ENCODE measurements at regions not wholly inside any gene's neighbourhood (a gene's known extent, or its start where the extent isn't known, plus 50 kb on each side); places are given as distances from the start of the nearest gene placed in this dataset.
A peak's percentile ranks its signal among the peaks of the same experiment; 100 is the strongest.
"Not testable (repeated sequence)": the region's sequence is repeated elsewhere in the genome, so short reads cannot be mapped to it uniquely, and the experiment has no call there.

DNA sequence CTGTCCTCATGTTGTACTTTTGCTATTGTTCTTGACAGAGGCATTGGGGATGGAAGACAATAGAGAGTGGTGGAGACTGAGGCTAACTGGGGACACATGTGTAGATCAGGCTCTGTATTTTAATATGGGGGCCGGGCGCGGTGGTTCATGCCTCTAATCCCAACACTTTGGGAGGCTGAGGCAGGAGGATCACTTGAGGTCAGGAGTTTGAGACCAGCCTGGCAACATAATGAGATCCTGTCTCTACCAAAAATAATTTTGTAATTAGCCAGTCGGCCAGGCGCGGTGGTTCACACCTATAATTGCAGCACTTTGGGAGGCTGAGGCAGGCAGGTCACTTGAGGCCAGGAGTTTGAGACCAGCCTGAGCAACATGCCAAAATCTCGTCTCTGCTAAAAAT lies 72.5 kb upstream of the FOXK1 start:
- H3K4me1 Mint-ChIP-seq (ENCODE audit: low read depth) = peaks cover 13% of the 10 kb centered on the region
- H3K27me3 Mint-ChIP-seq (ENCODE audit: low read depth); H3K9me3 Mint-ChIP-seq; H3K4me3 Mint-ChIP-seq; H3K27ac Mint-ChIP-seq; intact Hi-C loops (cut with micrococcal nuclease); H3K36me3 Mint-ChIP-seq (ENCODE audit: low read depth); DNase-seq: not testable (repeated sequence)
- CTCF ChIA-PET = interaction anchor here (1.0 kb wide), 1 partner anchor 145 kb away, joined by 5 read pairs; no protein-coding TSS in a partner anchor

DNA sequence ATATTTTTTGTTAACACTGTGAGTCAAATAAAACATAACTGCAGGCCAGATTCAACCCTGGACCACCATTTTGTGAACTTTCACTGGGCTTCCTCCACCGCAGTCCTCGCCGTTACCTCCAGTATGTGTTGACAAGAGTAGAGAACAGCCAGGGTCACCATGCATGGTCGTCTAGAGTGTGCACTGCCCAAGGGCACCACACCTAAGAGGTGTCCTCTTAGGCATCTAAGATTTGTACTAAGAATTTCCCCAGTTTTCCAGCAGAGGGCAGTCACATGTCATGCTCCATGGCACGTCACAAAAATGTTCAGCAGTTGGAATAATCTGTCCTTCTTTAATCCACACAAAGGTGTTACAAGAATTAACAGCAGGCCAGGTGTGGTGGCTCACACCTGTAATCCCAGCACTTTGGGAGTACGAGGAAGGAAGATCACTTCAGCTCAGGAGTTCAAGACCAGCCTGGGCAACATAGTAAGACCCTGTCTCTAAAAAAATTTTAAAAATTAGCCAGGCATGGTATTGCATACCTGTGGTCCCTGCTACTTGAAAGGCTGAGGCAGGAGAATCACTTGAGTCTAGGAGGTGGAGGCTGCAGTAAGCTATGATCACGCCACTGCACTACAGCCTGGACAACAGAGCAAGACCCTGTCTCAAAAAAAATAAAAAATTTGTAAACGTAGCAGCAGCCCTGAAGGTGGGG lies 71.2 kb upstream of the FOXK1 start:
- CTCF ChIA-PET = interaction anchor here (0.7 to 2.8 kb wide), 4 partner anchors 142 to 474 kb away, joined by 3 to 18 read pairs (median 6); no protein-coding TSS in a partner anchor
- Mint-ChIP-seq H3K27ac (no peak overlapping the region), H3K4me3 (no peak overlapping the region), H3K27me3 (ENCODE audit: low read depth) (no peaks in the 10 kb centered on the region), H3K4me1 (ENCODE audit: low read depth) (peaks cover 13% of the 10 kb centered on the region), H3K36me3 (ENCODE audit: low read depth) (no peaks in the 10 kb centered on the region), H3K9me3 (no peaks in the 10 kb centered on the region)
- DNase-seq = peak; percentile 71
- intact Hi-C loops (cut with micrococcal nuclease) = loop anchor here (1.0 to 2.0 kb wide), 3 partner anchors 22 to 143 kb away; no protein-coding TSS in a partner anchor

DNA sequence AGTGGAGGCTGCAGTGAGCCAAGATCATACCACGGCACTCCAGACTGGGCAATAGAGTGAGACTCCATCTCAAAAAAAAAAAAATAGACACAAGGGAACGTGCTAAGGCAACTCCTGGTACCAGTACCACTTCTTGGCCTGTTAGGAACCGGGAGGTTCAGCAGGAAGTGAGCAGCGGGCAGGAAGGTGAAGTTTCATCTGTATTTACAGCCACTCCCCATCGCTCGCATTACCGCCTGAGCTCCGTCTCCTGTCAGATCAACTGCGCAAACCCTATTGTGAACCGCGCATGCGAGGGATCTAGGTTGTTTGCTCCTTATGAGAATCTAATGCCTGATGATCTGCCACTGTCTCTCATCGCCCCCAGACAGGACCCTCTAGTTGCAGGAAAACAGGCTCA lies 69.9 kb upstream of the FOXK1 start:
- Mint-ChIP-seq H3K27me3 (ENCODE audit: low read depth) (no peaks in the 10 kb centered on the region), H3K9me3 (no peaks in the 10 kb centered on the region), H3K4me1 (ENCODE audit: low read depth) (peaks cover 13% of the 10 kb centered on the region), H3K36me3 (ENCODE audit: low read depth) (no peaks in the 10 kb centered on the region), H3K27ac (no peak overlapping the region), H3K4me3 (no peak overlapping the region)
- intact Hi-C loops (cut with micrococcal nuclease) = no loop called here
- CTCF ChIA-PET = interaction anchor here (0.7 to 2.8 kb wide), 3 partner anchors 29 to 164 kb away, joined by 3 to 18 read pairs (median 4); no protein-coding TSS in a partner anchor
- no peak for DNase-seq

DNA sequence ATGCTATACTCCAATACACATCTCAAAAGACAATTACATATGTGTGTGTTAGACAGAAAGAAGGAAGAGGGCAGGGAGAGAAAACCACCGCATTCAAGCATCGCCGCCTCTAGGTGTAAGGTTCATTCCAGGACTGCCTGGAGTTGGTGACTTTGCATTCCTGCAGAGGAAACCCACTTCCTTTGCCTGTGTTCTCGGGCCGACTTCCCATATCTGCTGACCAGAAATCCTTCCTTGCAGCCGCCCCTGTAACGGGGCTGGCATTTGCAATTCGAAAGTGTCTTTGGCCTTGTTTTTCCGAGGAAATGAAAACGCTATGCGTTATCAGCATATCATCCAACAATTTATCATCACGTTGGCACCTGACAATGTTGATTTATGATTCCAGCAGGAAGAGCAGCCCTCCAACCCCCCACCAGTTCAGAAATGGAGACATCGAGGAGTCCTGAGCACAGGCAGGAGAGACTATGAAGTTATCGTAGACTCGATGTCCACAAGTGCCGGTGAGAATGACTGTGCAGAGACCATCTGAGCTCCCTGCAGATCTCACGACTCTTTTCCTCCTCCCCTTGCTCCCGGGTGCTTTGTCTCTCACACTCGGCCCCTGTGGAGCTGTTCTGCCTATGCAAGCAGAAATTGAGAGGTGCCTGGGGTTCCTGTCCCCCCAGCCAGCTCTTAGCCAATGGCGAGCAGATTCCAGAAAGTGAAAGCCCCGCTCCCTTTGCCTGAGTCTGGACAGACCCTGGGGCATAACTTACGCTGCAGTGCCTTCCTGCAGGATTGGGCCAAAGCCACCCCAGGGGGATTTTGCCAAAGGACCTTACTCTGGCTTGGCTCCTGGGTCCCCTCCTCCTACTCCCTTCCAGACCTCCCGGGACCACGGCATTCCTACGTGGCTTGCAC lies 68.9 kb upstream of the FOXK1 start:
- Mint-ChIP-seq H3K4me3 (peak overlapping the region; percentile 32), H3K4me1 (ENCODE audit: low read depth) (peaks cover 13% of the 10 kb centered on the region), H3K9me3 (no peaks in the 10 kb centered on the region), H3K27me3 (ENCODE audit: low read depth) (no peaks in the 10 kb centered on the region), H3K36me3 (ENCODE audit: low read depth) (no peaks in the 10 kb centered on the region), H3K27ac (no peak overlapping the region)
- no peak for DNase-seq
- CTCF ChIA-PET = interaction anchor here (0.6 to 2.8 kb wide), 2 partner anchors 140 to 156 kb away, joined by 4 to 18 read pairs; no protein-coding TSS in a partner anchor
- intact Hi-C loops (cut with micrococcal nuclease) = no loop called here

DNA sequence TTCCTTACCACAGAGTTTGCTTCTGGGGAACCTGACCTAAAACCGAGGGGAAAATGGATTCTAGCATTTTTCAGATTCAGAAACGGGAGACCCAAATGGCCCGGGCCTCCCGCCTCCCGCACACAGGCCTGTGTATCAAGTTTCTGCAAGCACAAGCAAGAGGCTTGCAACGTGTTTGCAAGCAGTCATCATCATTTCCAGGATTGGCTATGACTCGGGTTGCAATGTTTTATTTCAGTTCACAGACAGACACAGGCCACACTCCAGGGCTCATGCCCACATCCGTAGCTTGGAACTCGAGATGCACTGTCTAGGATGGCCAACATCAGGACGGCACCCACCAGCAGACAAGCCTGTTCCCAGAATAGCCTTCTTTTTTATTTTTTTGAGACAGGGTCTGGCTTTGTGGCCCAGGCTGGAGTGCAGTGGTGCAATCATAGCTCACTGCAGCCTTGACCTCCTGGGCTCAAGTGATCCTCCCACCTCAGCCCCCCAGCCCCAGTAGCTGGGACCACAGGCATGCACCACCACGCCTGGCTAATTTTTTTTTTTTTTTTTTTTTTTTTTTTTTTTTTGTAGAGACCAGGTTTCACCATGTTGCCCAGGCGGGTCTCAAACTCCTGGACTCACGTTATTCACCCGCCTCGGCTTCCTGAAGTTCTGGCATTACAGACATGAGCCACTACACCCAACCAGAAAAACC lies 68.1 kb upstream of the FOXK1 start:
- DNase-seq = no peak
- no peaks in the 10 kb centered on the region for H3K9me3 Mint-ChIP-seq
- H3K27me3 Mint-ChIP-seq (ENCODE audit: low read depth) = no peaks in the 10 kb centered on the region
- intact Hi-C loops (cut with micrococcal nuclease) = no loop called here
- H3K4me3 Mint-ChIP-seq = no peak overlapping the region
- no peaks in the 10 kb centered on the region for H3K36me3 Mint-ChIP-seq (ENCODE audit: low read depth)
- CTCF ChIA-PET = no interaction called here
- peaks cover 16% of the 10 kb centered on the region for H3K4me1 Mint-ChIP-seq (ENCODE audit: low read depth)
- H3K27ac Mint-ChIP-seq = no peak overlapping the region

DNA sequence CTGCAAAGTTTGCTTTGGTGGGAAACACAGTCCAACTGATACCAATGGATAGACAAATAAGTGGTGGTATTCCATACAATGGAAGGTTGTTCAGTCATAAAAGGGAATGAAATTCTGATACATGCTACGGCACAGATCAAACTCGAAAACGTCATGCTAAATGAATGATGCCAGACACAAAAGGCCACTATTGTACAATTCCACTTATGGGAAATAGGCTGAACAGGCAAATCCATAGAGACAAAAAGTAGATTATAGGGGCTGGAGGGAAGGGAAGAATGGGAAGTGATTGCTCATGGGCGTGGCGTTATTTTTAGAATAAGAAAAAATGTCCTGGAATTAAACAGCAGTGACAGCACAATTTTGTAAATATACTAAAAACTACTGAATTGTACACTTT lies 66.0 kb upstream of the FOXK1 start:
- no peaks in the 10 kb centered on the region for H3K36me3 Mint-ChIP-seq (ENCODE audit: low read depth)
- CTCF ChIA-PET = no interaction called here
- no peaks in the 10 kb centered on the region for H3K9me3 Mint-ChIP-seq
- H3K4me1 Mint-ChIP-seq (ENCODE audit: low read depth) = peaks cover 32% of the 10 kb centered on the region
- H3K4me3 Mint-ChIP-seq = no peak overlapping the region
- intact Hi-C loops (cut with micrococcal nuclease) = no loop called here
- H3K27ac Mint-ChIP-seq = no peak overlapping the region
- no peaks in the 10 kb centered on the region for H3K27me3 Mint-ChIP-seq (ENCODE audit: low read depth)
- no peak for DNase-seq

- Mint-ChIP-seq H3K27me3 (ENCODE audit: low read depth) (no peaks in the 10 kb centered on the region), H3K27ac (no peak overlapping the region), H3K4me1 (ENCODE audit: low read depth) (peaks cover 27% of the 10 kb centered on the region), H3K36me3 (ENCODE audit: low read depth) (peaks cover 2% of the 10 kb centered on the region), H3K9me3 (peaks cover 13% of the 10 kb centered on the region), H3K4me3 (no peak overlapping the region)
- DNase-seq = no peak
- CTCF ChIA-PET = no interaction called here
- intact Hi-C loops (cut with micrococcal nuclease) = no loop called here
Measured at GRCh38 chr7:4621396-4621795, 60.7 kb upstream of the FOXK1 start.

- H3K27me3 Mint-ChIP-seq (ENCODE audit: low read depth) = peaks cover under 1% of the 10 kb centered on the region
- H3K4me1 Mint-ChIP-seq (ENCODE audit: low read depth) = peaks cover 6% of the 10 kb centered on the region
- H3K4me3 Mint-ChIP-seq = no peak overlapping the region
- H3K9me3 Mint-ChIP-seq = peaks cover 13% of the 10 kb centered on the region
- CTCF ChIA-PET = interaction anchor here (1.0 kb wide), 1 partner anchor 9 kb away, joined by 3 read pairs; no protein-coding TSS in a partner anchor
- H3K27ac Mint-ChIP-seq = no peak overlapping the region
- intact Hi-C loops (cut with micrococcal nuclease) = no loop called here
- no peak for DNase-seq
- H3K36me3 Mint-ChIP-seq (ENCODE audit: low read depth) = peaks cover 2% of the 10 kb centered on the region
Measured at GRCh38 chr7:4626318-4626845, 55.7 kb upstream of the FOXK1 start.

DNA sequence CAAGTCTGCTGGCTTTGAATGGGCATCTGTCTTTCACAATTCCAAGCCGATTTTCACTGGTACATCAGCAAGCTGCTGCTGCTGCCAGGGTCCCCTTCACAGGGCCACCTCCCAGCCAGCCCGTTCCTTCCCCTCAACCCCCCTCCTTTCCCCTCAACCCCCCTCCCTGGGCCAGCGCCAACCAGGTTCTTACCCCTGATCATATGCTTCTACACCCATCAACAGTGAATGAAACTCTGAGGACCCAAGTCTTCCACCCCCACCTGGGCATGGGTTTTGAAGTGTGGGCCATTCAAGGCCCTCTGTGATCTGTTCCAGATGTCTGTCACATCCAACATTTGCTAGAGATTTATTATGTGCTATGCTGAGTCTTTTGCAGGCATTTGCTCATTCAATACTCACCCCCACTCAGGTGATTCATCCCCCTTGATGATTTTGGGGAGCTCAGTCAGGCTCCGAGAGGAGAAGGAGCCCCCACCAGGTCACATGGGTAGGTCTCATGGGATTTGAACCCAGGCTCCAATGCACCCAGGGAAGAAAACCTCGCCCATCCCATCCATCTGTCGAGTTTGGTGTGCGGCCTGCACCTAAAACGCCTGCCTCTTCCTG lies 52.7 kb upstream of the FOXK1 start:
- Mint-ChIP-seq H3K4me3 (no peak overlapping the region), H3K27me3 (ENCODE audit: low read depth) (peaks cover 4% of the 10 kb centered on the region), H3K4me1 (ENCODE audit: low read depth) (peaks cover 8% of the 10 kb centered on the region), H3K36me3 (ENCODE audit: low read depth) (no peaks in the 10 kb centered on the region), H3K9me3 (no peaks in the 10 kb centered on the region), H3K27ac (no peak overlapping the region)
- CTCF ChIA-PET = no interaction called here
- intact Hi-C loops (cut with micrococcal nuclease) = no loop called here
- DNase-seq = no peak

- Mint-ChIP-seq H3K4me3 (no peak overlapping the region), H3K27me3 (ENCODE audit: low read depth) (peaks cover 4% of the 10 kb centered on the region), H3K27ac (no peak overlapping the region), H3K4me1 (ENCODE audit: low read depth) (peaks cover 2% of the 10 kb centered on the region), H3K36me3 (ENCODE audit: low read depth) (no peaks in the 10 kb centered on the region), H3K9me3 (no peaks in the 10 kb centered on the region)
- peak; percentile 28 for DNase-seq
- CTCF ChIA-PET = interaction anchor here (0.6 to 1.1 kb wide), 2 partner anchors 14 to 114 kb away, joined by 3 read pairs; no protein-coding TSS in a partner anchor
- intact Hi-C loops (cut with micrococcal nuclease) = no loop called here
Measured at GRCh38 chr7:4631380-4632179, 50.5 kb upstream of the FOXK1 start.

All from activated naive CD4-positive, alpha-beta T cell treated with anti-CD3 and anti-CD28 coated beads for 36 hours (primary cell).